ENCODE measurements at regions not wholly inside any gene's neighbourhood (a gene's known extent, or its start where the extent isn't known, plus 50 kb on each side); places are given as distances from the start of the nearest gene placed in this dataset.

GRCh38 chr10:70978181-70978580 lies 89.8 kb upstream of the PCBD1 start:
- Histone ChIP-seq H3K9me3 (ENCODE audit: control insufficient read depth in 1 of 2, insufficient read depth in 1 of 2, low read depth in 1 of 2, low read length in 2 of 2) (no peaks in the 10 kb centered on the region), H3K27ac (ENCODE audit: low read depth, low read length) (no peak overlapping the region), H3K4me3 (replicated peaks in 1 of 2; ENCODE audit: low read depth in 1 of 2, low read length in 2 of 2) (no peak overlapping the region), H3K27me3 (ENCODE audit: insufficient read depth, low read length) (peaks cover 2% of the 10 kb centered on the region; the same call in 1 of the 2 replicates), H3K4me2 (ENCODE audit: low read length) (no peak overlapping the region), H4K20me1 (ENCODE audit: insufficient read depth) (no peaks in the 10 kb centered on the region), H2AFZ (ENCODE audit: low read depth, low read length, poor library complexity, severe bottlenecking) (no peak overlapping the region), H3K9me2 (ENCODE audit: insufficient read depth) (no peaks in the 10 kb centered on the region), H3K36me3 (ENCODE audit: control insufficient read depth in 1 of 2, insufficient read depth in 2 of 2, low read length in 2 of 2) (no peaks in the 10 kb centered on the region), H3K4me1 (ENCODE audit: control insufficient read depth in 1 of 2, insufficient read depth in 2 of 2, low read length in 2 of 2) (peaks cover 4 to 8% of the 10 kb centered on the region in 2 experiments), H3K79me2 (ENCODE audit: insufficient read depth, low read length) (no peaks in the 10 kb centered on the region), H3K9ac (ENCODE audit: low read length) (no peak overlapping the region)
- CTCF ChIA-PET = no interaction called here
- no TSS peak for BruUV-seq (replicated peaks)
- no peak for DNase-seq (ENCODE audit: low read depth, low spot score)
- TF ChIP-seq SRF (IDR thresholded peaks at IDR 0.05; ENCODE audit: low read depth) (no peak), JUND (IDR thresholded peaks at IDR 0.05) (no peak), ATF3 (IDR thresholded peaks at IDR 0.05) (no peak), RAD21 (IDR thresholded peaks at IDR 0.05; ENCODE audit: low read depth) (no peak), ZBTB33 (IDR thresholded peaks at IDR 0.05; ENCODE audit: extremely low read depth, insufficient replicate concordance, low read length) (no peak), ELF1 (IDR thresholded peaks at IDR 0.05; ENCODE audit: borderline replicate concordance, low read depth) (no peak), YY1 (IDR thresholded peaks at IDR 0.05; ENCODE audit: extremely low read depth, insufficient replicate concordance, low read depth, low read length) (no peak), TCF7L2 (IDR thresholded peaks at IDR 0.05; ENCODE audit: borderline replicate concordance, extremely low read depth, insufficient read depth, insufficient read length) (no peak), EZH2phosphoT487 (IDR thresholded peaks at IDR 0.05; ENCODE audit: borderline replicate concordance) (no peak), CTCF (IDR thresholded peaks at IDR 0.05 in 2 of 3, conservative IDR thresholded peaks at IDR 0.05 in 1 of 3; ENCODE audit: borderline replicate concordance in 1 of 3, insufficient read depth in 1 of 3, low read depth in 2 of 3, low read length in 2 of 3) (no peak), POLR2AphosphoS5 (IDR thresholded peaks at IDR 0.05; ENCODE audit: low read depth, low read length) (no peak), FOSL1 (IDR thresholded peaks at IDR 0.05; ENCODE audit: low read depth) (no peak), SIN3A (IDR thresholded peaks at IDR 0.05; ENCODE audit: low read depth) (no peak), CBX3 (IDR thresholded peaks at IDR 0.05; ENCODE audit: low read depth) (no peak), REST (IDR thresholded peaks at IDR 0.05; ENCODE audit: low read depth) (no peak), SP1 (IDR thresholded peaks at IDR 0.05; ENCODE audit: low read depth) (no peak), CEBPB (IDR thresholded peaks at IDR 0.05; ENCODE audit: low read depth) (no peak), POLR2A (IDR thresholded peaks at IDR 0.05; ENCODE audit: borderline replicate concordance, extremely low read depth, insufficient read depth, insufficient read length) (no peak)
- RAD21 ChIA-PET (ENCODE audit: low non-redundant PET in 1 of 2, low total read pairs in 2 of 2, uncharacterized antibody in 2 of 2, unreplicated experiment in 2 of 2) = no interaction called here
- ATAC-seq = no peak
- intact Hi-C loops (cut with micrococcal nuclease) = no loop called here
- POLR2A ChIA-PET = no interaction called here

Measured in HCT116 (cell line).